T-cell (primary cell): ENCODE measurements at regions not wholly inside any gene's neighbourhood (a gene's known extent, or its start where the extent isn't known, plus 50 kb on each side); places are given as distances from the start of the nearest gene placed in this dataset.

ENCODE experiments used
- ATAC-seq, 4 experiments: fragments of 200-7000 bp in 3 of 4; fragments of 150-1000 bp in 1 of 4; cut with Tn5 transposase; replicated peaks in 1 of 4; 1 replicate in 3 of 4; 2 replicates in 1 of 4; pipeline ENCODE4 v1.10.0; 2021; ENCODE audit warnings: moderate library complexity in 3 of 4, mild to moderate bottlenecking in 2 of 4, moderate number of reproducible peaks in 1 of 4
- CTCF ChIA-PET, 2 donors: fragments of 300-600 bp; sonication (Branson Sonifier 250); formaldehyde crosslinking; loops; one replicate each; lab custom pipeline; 2022; ENCODE audit warnings: antibody characterized with exemption in 2 of 2; lab: Charles Lee
- POLR2A ChIA-PET, 2 donors: fragments of 300-600 bp; sonication (Branson Sonifier 250); formaldehyde crosslinking; loops; one replicate each; lab custom pipeline; 2022; ENCODE audit warnings: antibody characterized with exemption in 2 of 2; lab: Charles Lee
- DNase-seq, 35 experiments: peaks; one replicate each; pipeline versions ENCODE4 v3.0.0 to v3.0.0-alpha.2; 2013 to 2023
- H3K27ac ChIP-seq: one replicate; pipeline ENCODE4 v1.5.1; 2013; ENCODE audit warnings: low read length
- H3K27me3 ChIP-seq, 2 experiments: replicated peaks in 1 of 2; 1 replicate in 1 of 2; 2 replicates in 1 of 2; pipeline versions ENCODE4 v1.6.1 to v1.7.0; 2013; ENCODE audit warnings: low read length in 1 of 2, mixed read lengths in 1 of 2; ENCODE audit not compliant: control insufficient read depth in 2 of 2, insufficient read depth in 2 of 2; ENCODE audit errors: extremely low read depth in 1 of 2
- H3K36me3 ChIP-seq, 2 donors: 1 replicate in 1 of 2; 2 replicates in 1 of 2; pipeline versions ENCODE4 v1.6.1 to v1.7.0; 2013; ENCODE audit warnings: low read length in 1 of 2; ENCODE audit not compliant: control insufficient read depth in 2 of 2, insufficient read depth in 1 of 2; ENCODE audit errors: extremely low read depth in 1 of 2
- H3K4me1 ChIP-seq, 2 experiments: 1 replicate in 1 of 2; 2 replicates in 1 of 2; pipeline versions ENCODE4 v1.6.1 to v1.7.0; 2013; ENCODE audit warnings: low read length in 2 of 2, mixed read lengths in 1 of 2; ENCODE audit not compliant: insufficient read depth in 2 of 2, control insufficient read depth in 1 of 2; ENCODE audit errors: extremely low read depth in 1 of 2
- H3K4me3 ChIP-seq, 2 donors: 1 replicate in 1 of 2; 2 replicates in 1 of 2; pipeline versions ENCODE4 v1.5.1 to v1.7.0; 2013; ENCODE audit warnings: mild to moderate bottlenecking in 2 of 2, low read length in 1 of 2, moderate library complexity in 1 of 2; ENCODE audit not compliant: control insufficient read depth in 1 of 2; ENCODE audit errors: extremely low read depth in 1 of 2
- H3K9me3 ChIP-seq: 2 replicates; pipeline ENCODE4 v1.7.0; 2013
- H3K27ac Mint-ChIP-seq, 2 donors: one replicate each; pipeline ENCODE4 v1.8.0; 2020 to 2021; ENCODE audit warnings: mild to moderate bottlenecking in 2 of 2, mixed read lengths in 2 of 2
- H3K27me3 Mint-ChIP-seq, 2 donors: one replicate each; pipeline ENCODE4 v1.8.0; 2021 to 2022; ENCODE audit warnings: mixed read lengths in 2 of 2
- H3K36me3 Mint-ChIP-seq: one replicate; pipeline ENCODE4 v1.8.0; 2021; ENCODE audit warnings: mixed read lengths
- H3K4me1 Mint-ChIP-seq, 3 donors: one replicate each; pipeline ENCODE4 v1.8.0; 2020 to 2022; ENCODE audit warnings: mixed read lengths in 3 of 3, mild to moderate bottlenecking in 1 of 3
- H3K4me3 Mint-ChIP-seq, 3 donors: one replicate each; pipeline ENCODE4 v1.8.0; 2020 to 2022; ENCODE audit warnings: mild to moderate bottlenecking in 3 of 3, mixed read lengths in 3 of 3, moderate library complexity in 3 of 3
- H3K9me3 Mint-ChIP-seq, 3 donors: one replicate each; pipeline ENCODE4 v1.8.0; 2020 to 2022; ENCODE audit warnings: mixed read lengths in 3 of 3
- WGBS: methylation state at CpG from one replicate; pipeline ENCODE4 v1.1.5; 2013; ENCODE audit warnings: missing lambda C conversion rate; ENCODE audit not compliant: insufficient coverage; 5-methylcytosine and 5-hydroxymethylcytosine counted together

- H3K27me3 Mint-ChIP-seq: no peaks in the 10 kb centered on the region
- Histone ChIP-seq H3K36me3 (no peaks in the 10 kb centered on the region), H3K4me1 (no peaks in the 10 kb centered on the region), H3K27me3 (peaks cover 0 to under 1% of the 10 kb centered on the region in 2 experiments), H3K4me3 (no peak overlapping the region), H3K27ac (no peak overlapping the region), H3K9me3 (no peaks in the 10 kb centered on the region)
- no peaks in the 10 kb centered on the region for H3K36me3 Mint-ChIP-seq
- ATAC-seq: no peak
- H3K9me3 Mint-ChIP-seq: no peaks in the 10 kb centered on the region
- no peaks in the 10 kb centered on the region for H3K4me1 Mint-ChIP-seq
- ChIA-PET CTCF (no interaction called here), POLR2A (interaction anchor here in 1 of 2 donors (0.6 kb wide), 1 partner anchor 764 kb away, joined by 3 read pairs; no protein-coding TSS in a partner anchor)
- no CpG with 5 or more reads among the region's 3 CpGs for WGBS
- H3K4me3 Mint-ChIP-seq: no peak overlapping the region
- no peak for DNase-seq
- no peak overlapping the region for H3K27ac Mint-ChIP-seq
These were observed 132.3 kb upstream of the IRX3 start for GRCh38 chr16:54418903-54419302.

DNA sequence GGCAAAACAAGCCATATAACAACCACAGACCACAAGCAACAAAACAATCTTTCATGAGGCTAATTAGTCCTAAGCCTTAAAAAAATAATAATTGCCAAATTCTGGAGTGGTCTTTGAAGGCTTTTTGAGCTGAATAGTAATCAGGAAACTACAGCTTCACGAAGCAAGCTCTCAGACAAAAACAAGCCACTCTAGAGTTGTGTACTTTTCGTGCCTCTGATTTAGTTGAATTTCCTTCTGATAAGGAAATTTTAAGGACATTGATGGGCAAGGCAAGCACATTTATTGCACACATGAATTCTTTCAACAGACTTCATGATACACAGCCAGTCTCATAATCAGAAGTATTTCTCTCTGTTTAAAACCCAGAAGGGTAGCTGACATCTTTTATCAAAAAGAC, 130.8 kb upstream of the IRX3 start:
- ChIA-PET POLR2A (no interaction called here), CTCF (interaction anchor here in 1 of 2 donors (0.5 kb wide), 1 partner anchor 93 kb away, joined by 4 read pairs; no protein-coding TSS in a partner anchor)
- H3K9me3 Mint-ChIP-seq: no peaks in the 10 kb centered on the region
- DNase-seq (no peak), ATAC-seq (no peak)
- no peaks in the 10 kb centered on the region for H3K36me3 Mint-ChIP-seq
- no peaks in the 10 kb centered on the region for H3K4me1 ChIP-seq
- no peak overlapping the region for H3K4me3 Mint-ChIP-seq
- H3K27ac ChIP-seq: no peak overlapping the region
- no peak overlapping the region for H3K27ac Mint-ChIP-seq
- peaks cover 0 to 4% of the 10 kb centered on the region in 2 experiments for H3K27me3 ChIP-seq
- no CpG with 5 or more reads among the region's 2 CpGs for WGBS
- no peak overlapping the region for H3K4me3 ChIP-seq
- H3K36me3 ChIP-seq: no peaks in the 10 kb centered on the region
- no peaks in the 10 kb centered on the region for H3K27me3 Mint-ChIP-seq
- H3K4me1 Mint-ChIP-seq: no peaks in the 10 kb centered on the region
- no peaks in the 10 kb centered on the region for H3K9me3 ChIP-seq

GRCh38 chr16:54414671-54415070, 128.1 kb upstream of the IRX3 start:
- Mint-ChIP-seq H3K9me3 (no peaks in the 10 kb centered on the region), H3K4me3 (no peak overlapping the region), H3K27ac (no peak overlapping the region), H3K36me3 (no peaks in the 10 kb centered on the region), H3K27me3 (peaks cover 4 to 6% of the 10 kb centered on the region in 2 donors), H3K4me1 (peaks cover 0 to 3% (median 0%) of the 10 kb centered on the region in 3 donors)
- no peak overlapping the region for H3K27ac ChIP-seq
- no peaks in the 10 kb centered on the region for H3K36me3 ChIP-seq
- no peaks in the 10 kb centered on the region for H3K4me1 ChIP-seq
- H3K4me3 ChIP-seq: no peak overlapping the region
- WGBS: 98% methylated on average over 6 of the region's 7 CpGs
- DNase-seq: no peak
- ChIA-PET CTCF (no interaction called here), POLR2A (no interaction called here)
- ATAC-seq: no peak
- H3K9me3 ChIP-seq: no peaks in the 10 kb centered on the region
- H3K27me3 ChIP-seq: peaks cover 0 to 20% of the 10 kb centered on the region in 2 experiments

DNA sequence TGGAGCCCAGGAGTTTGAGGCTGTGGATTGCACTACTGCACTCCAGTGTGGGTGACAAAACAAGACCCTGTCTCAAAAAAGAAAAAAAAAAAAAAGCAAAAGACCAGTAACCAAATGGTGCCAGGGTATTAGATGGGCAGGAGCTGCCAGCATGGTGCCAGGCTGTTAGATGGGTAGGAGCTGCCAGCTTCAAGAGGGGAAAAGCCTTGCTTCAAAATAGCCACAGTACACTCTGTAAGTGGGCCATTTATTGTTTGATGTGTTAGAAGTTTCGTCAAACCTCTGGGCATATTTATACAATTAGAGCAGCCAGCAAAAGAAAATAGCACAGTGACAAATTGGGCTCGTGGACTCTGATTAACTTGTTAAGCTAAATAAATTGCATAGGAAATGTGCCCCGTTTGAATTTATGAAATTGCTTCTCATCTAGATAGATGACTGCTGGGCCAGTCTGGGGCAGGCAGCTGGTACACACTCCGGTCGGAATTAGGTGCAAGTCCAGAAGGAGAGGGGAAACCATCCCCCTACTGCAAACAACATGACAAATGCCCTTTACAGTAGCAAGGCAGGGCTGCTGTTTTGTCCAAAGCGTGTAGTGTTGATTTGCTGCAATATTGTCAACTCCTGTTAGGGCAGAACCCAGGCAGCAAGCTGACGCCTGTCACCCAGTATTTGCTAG, 126.3 kb upstream of the IRX3 start:
- no peak overlapping the region for H3K4me3 ChIP-seq
- WGBS: 79% methylated on average over 3 of the region's 7 CpGs
- H3K27me3 Mint-ChIP-seq: peaks cover 4 to 6% of the 10 kb centered on the region in 2 donors
- no peak overlapping the region for H3K4me3 Mint-ChIP-seq
- ATAC-seq (no peak), DNase-seq (no peak)
- H3K9me3 Mint-ChIP-seq: no peaks in the 10 kb centered on the region
- no peaks in the 10 kb centered on the region for H3K36me3 ChIP-seq
- H3K27ac Mint-ChIP-seq: no peak overlapping the region
- peaks cover 0 to 20% of the 10 kb centered on the region in 2 experiments for H3K27me3 ChIP-seq
- no peaks in the 10 kb centered on the region for H3K9me3 ChIP-seq
- CTCF ChIA-PET: no interaction called here
- POLR2A ChIA-PET: no interaction called here
- no peaks in the 10 kb centered on the region for H3K4me1 ChIP-seq
- H3K27ac ChIP-seq: no peak overlapping the region
- no peaks in the 10 kb centered on the region for H3K36me3 Mint-ChIP-seq
- peaks cover 0 to 3% (median 0%) of the 10 kb centered on the region in 3 donors for H3K4me1 Mint-ChIP-seq

DNA sequence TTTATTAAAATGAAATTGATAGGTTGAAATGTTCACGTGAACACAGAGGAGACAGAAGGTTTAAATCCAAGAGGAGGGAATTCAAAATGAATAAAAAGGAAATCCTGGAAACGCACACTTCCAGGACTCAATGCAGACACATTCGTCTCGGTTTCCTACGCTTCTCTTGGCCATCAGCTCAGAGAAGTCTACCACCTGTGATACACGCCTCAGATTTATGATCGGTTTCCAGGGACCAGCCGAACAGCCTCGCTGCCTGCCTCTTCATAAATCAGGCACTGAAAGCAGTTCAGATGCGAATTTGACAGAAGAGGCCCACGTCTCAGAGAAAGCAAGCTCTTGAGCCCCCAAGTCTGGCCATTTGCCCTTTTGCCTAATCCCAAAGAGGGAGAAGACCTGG, 125.5 kb upstream of the IRX3 start:
- Histone ChIP-seq H3K36me3 (no peaks in the 10 kb centered on the region), H3K27ac (no peak overlapping the region), H3K9me3 (no peaks in the 10 kb centered on the region), H3K27me3 (peaks cover 0 to 20% of the 10 kb centered on the region in 2 experiments), H3K4me1 (no peaks in the 10 kb centered on the region), H3K4me3 (no peak overlapping the region)
- Mint-ChIP-seq H3K27me3 (peaks cover 4 to 6% of the 10 kb centered on the region in 2 donors), H3K36me3 (no peaks in the 10 kb centered on the region), H3K9me3 (no peaks in the 10 kb centered on the region), H3K4me1 (peaks cover 0 to 3% (median 0%) of the 10 kb centered on the region in 3 donors), H3K4me3 (no peak overlapping the region), H3K27ac (no peak overlapping the region)
- POLR2A ChIA-PET: no interaction called here
- no peak for DNase-seq
- CTCF ChIA-PET: no interaction called here
- ATAC-seq: no peak
- WGBS: 11% methylated on average over 10 of the region's 11 CpGs

DNA sequence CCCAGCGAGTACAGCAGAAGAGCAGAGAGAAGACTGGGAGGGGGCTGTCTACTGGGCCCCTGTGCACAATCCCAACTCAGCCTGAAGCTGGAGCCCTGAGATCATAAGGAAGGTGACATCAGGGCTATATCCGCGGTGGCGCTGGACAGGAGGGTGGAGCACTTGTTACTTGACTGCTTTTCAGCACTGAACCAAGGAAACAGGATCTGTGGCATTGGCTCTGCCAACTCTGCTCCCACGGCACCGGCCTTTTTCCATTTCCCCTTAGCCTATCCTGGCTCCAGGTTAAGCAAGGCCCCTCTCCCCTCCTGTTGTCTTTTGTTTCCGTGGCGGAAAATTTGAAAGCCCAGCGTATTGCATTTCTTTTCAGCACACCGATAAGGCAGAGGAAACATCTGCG, 125.0 kb upstream of the IRX3 start:
- Histone ChIP-seq H3K4me3 (no peak overlapping the region), H3K27me3 (peaks cover 0 to 20% of the 10 kb centered on the region in 2 experiments), H3K9me3 (no peaks in the 10 kb centered on the region), H3K4me1 (no peaks in the 10 kb centered on the region), H3K27ac (no peak overlapping the region), H3K36me3 (no peaks in the 10 kb centered on the region)
- peaks cover 4 to 6% of the 10 kb centered on the region in 2 donors for H3K27me3 Mint-ChIP-seq
- no peaks in the 10 kb centered on the region for H3K9me3 Mint-ChIP-seq
- ATAC-seq (no peak), DNase-seq (no peak)
- WGBS: 35% methylated on average over 4 of the region's 11 CpGs
- ChIA-PET CTCF (no interaction called here), POLR2A (no interaction called here)
- no peak overlapping the region for H3K4me3 Mint-ChIP-seq
- peaks cover 0 to 3% (median 0%) of the 10 kb centered on the region in 3 donors for H3K4me1 Mint-ChIP-seq
- no peaks in the 10 kb centered on the region for H3K36me3 Mint-ChIP-seq
- H3K27ac Mint-ChIP-seq: no peak overlapping the region
